Spleen (tissue), 11 donors: ENCODE measurements at regions not wholly inside any gene's neighbourhood (a gene's known extent, or its start where the extent isn't known, plus 50 kb on each side); places are given as distances from the start of the nearest gene placed in this dataset.

Experiments
- DNase-seq: peaks from one replicate; pipeline ENCODE4 v3.0.0-alpha.2; 2020
- H3K27ac ChIP-seq, 8 donors: fragments of 200-600 bp; sonication (generic) in 7 of 8; 1 replicate in 4 of 8; 2 replicates in 4 of 8; pipeline versions ENCODE4 v1.5.0 to v1.8.0; 2016 to 2021; ENCODE audit warnings: inconsistent platforms in 4 of 8, mild to moderate bottlenecking in 4 of 8, moderate library complexity in 1 of 8
- H3K27me3 ChIP-seq, 7 donors: fragments of 200-600 bp; sonication (generic) in 6 of 7; replicated peaks in 1 of 7; 1 replicate in 4 of 7; 2 replicates in 3 of 7; pipeline versions ENCODE4 v1.5.0 to v1.8.0; 2016 to 2021; ENCODE audit warnings: inconsistent platforms in 3 of 7, mild to moderate bottlenecking in 1 of 7
- H3K36me3 ChIP-seq, 6 donors: fragments of 200-600 bp; sonication (generic) in 5 of 6; 1 replicate in 4 of 6; 2 replicates in 2 of 6; pipeline versions ENCODE4 v1.5.0 to v1.8.0; 2016 to 2021; ENCODE audit warnings: inconsistent platforms in 2 of 6
- H3K4me1 ChIP-seq, 6 donors: fragments of 200-600 bp; sonication (generic) in 5 of 6; 1 replicate in 3 of 6; 2 replicates in 3 of 6; pipeline versions ENCODE4 v1.5.0 to v1.8.0; 2016 to 2021; ENCODE audit warnings: inconsistent platforms in 3 of 6
- H3K4me3 ChIP-seq, 8 donors: fragments of 200-600 bp; sonication (generic) in 7 of 8; 1 replicate in 4 of 8; 2 replicates in 4 of 8; pipeline versions ENCODE4 v1.5.0 to v1.8.0; 2016 to 2021; ENCODE audit warnings: inconsistent platforms in 4 of 8, mild to moderate bottlenecking in 4 of 8, moderate library complexity in 2 of 8
- H3K9me3 ChIP-seq, 8 donors: fragments of 200-600 bp; sonication (generic) in 7 of 8; 1 replicate in 4 of 8; 2 replicates in 4 of 8; pipeline versions ENCODE4 v1.5.0 to v1.8.0; 2016 to 2021; ENCODE audit warnings: inconsistent platforms in 4 of 8
- POLR2A ChIP-seq, 3 donors: fragments of 450-650 bp; IDR thresholded peaks; one replicate each; pipeline ENCODE4 v1.5.1; 2017; ENCODE audit warnings: antibody characterized with exemption in 3 of 3, mild to moderate bottlenecking in 1 of 3
- POLR2AphosphoS5 ChIP-seq, 3 donors: sonication (generic); formaldehyde crosslinking; IDR thresholded peaks; one replicate each; pipeline ENCODE4 v1.5.1; 2017; ENCODE audit warnings: antibody characterized with exemption in 3 of 3
- WGBS, 5 donors: extraction: QIAGEN DNeasy Blood & Tissue Kit in 3 of 5; methylation state at CpG; one replicate each; pipeline versions ENCODE4 v1.1.5 to v1.1.7; 2013 to 2018; 5-methylcytosine and 5-hydroxymethylcytosine counted together
- intact Hi-C: fragments of 100-400 bp; cut with DNase I; formaldehyde crosslinking; loops from one replicate; pipeline ENCODE4 v1.15.0; 2023; ENCODE audit warnings: low total_unique reads
- TF ChIP-seq, protein P1 (sequence below), 11 experiments: fragments of 200-600 bp in 7 of 11; fragments of 450-650 bp in 4 of 11; sonication (generic) in 4 of 11; IDR thresholded peaks in 8 of 11; conservative IDR thresholded peaks in 3 of 11; 1 replicate in 7 of 11; 2 replicates in 4 of 11; pipeline versions ENCODE4 v1.4.0 to v1.8.0; 2016 to 2021; ENCODE audit warnings: antibody characterized with exemption in 11 of 11, inconsistent platforms in 4 of 11, mild to moderate bottlenecking in 1 of 11
- donor health status: healthy with polysubstance abuse.
- donor health status: DM: no; HTN: no; CAD: no; lungs with moderate emphysema.
- donor health status: DM: no; HTN: no; CAD: no.
- donor health status: Bipolar disorder and iron deficiency.
- donor health status: healthy.
- donor health status: DM: no; HTN: no; CAD: no.
- donor health status: DM: yes; HTN: yes; CAD: no.

- Histone ChIP-seq H3K36me3 (no peaks in the 10 kb centered on the region), H3K27me3 (no peaks in the 10 kb centered on the region), H3K4me1 (peaks cover 0 to 19% (median 6%) of the 10 kb centered on the region in 6 donors), H3K9me3 (no peaks in the 10 kb centered on the region), H3K4me3 (no peak overlapping the region), H3K27ac (peak overlapping the region in 3 of 8 donors; percentile 3 to 18 (median 10))
- TF ChIP-seq, protein P1, sequence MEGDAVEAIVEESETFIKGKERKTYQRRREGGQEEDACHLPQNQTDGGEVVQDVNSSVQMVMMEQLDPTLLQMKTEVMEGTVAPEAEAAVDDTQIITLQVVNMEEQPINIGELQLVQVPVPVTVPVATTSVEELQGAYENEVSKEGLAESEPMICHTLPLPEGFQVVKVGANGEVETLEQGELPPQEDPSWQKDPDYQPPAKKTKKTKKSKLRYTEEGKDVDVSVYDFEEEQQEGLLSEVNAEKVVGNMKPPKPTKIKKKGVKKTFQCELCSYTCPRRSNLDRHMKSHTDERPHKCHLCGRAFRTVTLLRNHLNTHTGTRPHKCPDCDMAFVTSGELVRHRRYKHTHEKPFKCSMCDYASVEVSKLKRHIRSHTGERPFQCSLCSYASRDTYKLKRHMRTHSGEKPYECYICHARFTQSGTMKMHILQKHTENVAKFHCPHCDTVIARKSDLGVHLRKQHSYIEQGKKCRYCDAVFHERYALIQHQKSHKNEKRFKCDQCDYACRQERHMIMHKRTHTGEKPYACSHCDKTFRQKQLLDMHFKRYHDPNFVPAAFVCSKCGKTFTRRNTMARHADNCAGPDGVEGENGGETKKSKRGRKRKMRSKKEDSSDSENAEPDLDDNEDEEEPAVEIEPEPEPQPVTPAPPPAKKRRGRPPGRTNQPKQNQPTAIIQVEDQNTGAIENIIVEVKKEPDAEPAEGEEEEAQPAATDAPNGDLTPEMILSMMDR (IDR thresholded peaks at IDR 0.05 in 8 of 11, conservative IDR thresholded peaks at IDR 0.05 in 3 of 11) = no peak
- TF ChIP-seq POLR2AphosphoS5 (IDR thresholded peaks at IDR 0.05) = no peak
- TF ChIP-seq POLR2A (IDR thresholded peaks at IDR 0.05) = no peak
- intact Hi-C loops = no loop called here
- no peak for DNase-seq
- 82 to 95% (median 89%) methylated on average over 1 of the region's 1 CpG for WGBS, 5 donors
Observed at GRCh38 chr2:215727507-215728503, 285.5 kb downstream of the MREG start.

DNA sequence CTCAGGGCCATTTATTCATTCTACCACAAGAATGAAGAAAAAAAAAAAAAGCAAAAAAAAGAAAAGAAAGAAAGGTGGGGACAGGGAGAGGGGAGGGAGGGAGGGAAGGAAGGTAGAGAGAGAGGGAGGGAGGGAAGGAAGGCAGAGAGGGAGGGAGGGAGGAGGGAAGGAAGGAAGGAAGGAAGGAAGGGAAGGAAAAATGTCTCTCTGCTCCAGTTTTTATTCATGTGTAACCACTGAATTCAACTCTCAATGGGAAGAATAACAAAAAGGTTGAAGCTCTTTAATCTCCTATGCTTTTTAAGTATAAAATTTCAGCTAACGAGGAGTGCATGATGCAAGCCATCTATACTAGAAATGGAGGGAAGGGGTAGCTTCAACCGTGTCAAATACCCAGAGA lies 287.3 kb downstream of the MREG start:
- H3K4me1 ChIP-seq = peaks cover 0 to 19% (median 6%) of the 10 kb centered on the region in 6 donors
- TF ChIP-seq, protein P1 (IDR thresholded peaks at IDR 0.05 in 8 of 11, conservative IDR thresholded peaks at IDR 0.05 in 3 of 11) = no peak
- TF ChIP-seq POLR2A (IDR thresholded peaks at IDR 0.05) (no peak), POLR2AphosphoS5 (IDR thresholded peaks at IDR 0.05) (no peak)
- WGBS, 5 donors = 82 to 98% (median 88%) methylated on average over 2 of the region's 2 CpGs
- H3K27me3 ChIP-seq = no peaks in the 10 kb centered on the region
- no peaks in the 10 kb centered on the region for H3K36me3 ChIP-seq
- no peak overlapping the region for H3K27ac ChIP-seq
- no peak overlapping the region for H3K4me3 ChIP-seq
- intact Hi-C loops = no loop called here
- DNase-seq = no peak
- no peaks in the 10 kb centered on the region for H3K9me3 ChIP-seq

- TF ChIP-seq, protein P1 (IDR thresholded peaks at IDR 0.05 in 8 of 11, conservative IDR thresholded peaks at IDR 0.05 in 3 of 11) = no peak
- TF ChIP-seq POLR2A (IDR thresholded peaks at IDR 0.05) = no peak
- TF ChIP-seq POLR2AphosphoS5 (IDR thresholded peaks at IDR 0.05) = no peak
- H3K4me1 ChIP-seq = peaks cover 0 to 16% (median 6%) of the 10 kb centered on the region in 6 donors
- H3K27ac ChIP-seq = no peak overlapping the region
- no peaks in the 10 kb centered on the region for H3K36me3 ChIP-seq
- DNase-seq = no peak
- intact Hi-C loops = no loop called here
- H3K27me3 ChIP-seq = no peaks in the 10 kb centered on the region
- 93 to 97% (median 96%) methylated on average over 5 of the region's 5 CpGs for WGBS, 5 donors
- H3K9me3 ChIP-seq = no peaks in the 10 kb centered on the region
- H3K4me3 ChIP-seq = no peak overlapping the region
Observed at GRCh38 chr2:215724146-215724545, 288.3 kb upstream of the FN1 start.

DNA sequence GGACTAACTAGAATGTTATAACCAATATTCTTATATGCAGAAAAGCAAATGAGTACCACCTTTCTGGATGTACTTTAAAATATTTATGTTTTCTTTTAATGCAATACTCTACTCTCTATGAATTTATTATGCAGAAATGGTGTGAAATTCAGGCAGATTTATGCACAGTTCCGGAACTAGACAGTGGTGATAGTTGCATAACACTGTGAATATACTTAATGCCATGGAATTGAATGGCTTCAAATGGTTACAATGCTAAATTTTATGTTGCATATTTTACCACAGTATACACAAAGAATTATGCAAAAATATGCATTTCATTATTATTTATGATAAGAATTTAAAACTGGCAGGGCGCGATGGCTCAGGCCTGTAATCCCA lies 287.8 kb upstream of the FN1 start:
- peaks cover 0 to 11% (median 4%) of the 10 kb centered on the region in 6 donors for H3K4me1 ChIP-seq
- H3K27ac ChIP-seq = no peak overlapping the region
- no peaks in the 10 kb centered on the region for H3K27me3 ChIP-seq
- no peaks in the 10 kb centered on the region for H3K36me3 ChIP-seq
- H3K4me3 ChIP-seq = no peak overlapping the region
- intact Hi-C loops = no loop called here
- DNase-seq = no peak
- no peak for TF ChIP-seq POLR2A (IDR thresholded peaks at IDR 0.05)
- TF ChIP-seq, protein P1 (IDR thresholded peaks at IDR 0.05 in 8 of 11, conservative IDR thresholded peaks at IDR 0.05 in 3 of 11) = no peak
- TF ChIP-seq POLR2AphosphoS5 (IDR thresholded peaks at IDR 0.05) = no peak
- 91 to 96% (median 94%) methylated on average over 3 of the region's 3 CpGs for WGBS, 5 donors
- H3K9me3 ChIP-seq = no peaks in the 10 kb centered on the region
